Subcutaneous abdominal adipose tissue (tissue), 5 donors: ENCODE measurements at regions not wholly inside any gene's neighbourhood (a gene's known extent, or its start where the extent isn't known, plus 50 kb on each side); places are given as distances from the start of the nearest gene placed in this dataset.

Source experiments
- H3K27ac ChIP-seq: one replicate; pipeline ENCODE4 v1.7.0; 2013; ENCODE audit warnings: low read depth, mild to moderate bottlenecking, inconsistent platforms, low read length, moderate library complexity
- H3K27me3 ChIP-seq, 5 donors: one replicate each; pipeline ENCODE4 v1.7.0; 2013; ENCODE audit warnings: low read length in 5 of 5, inconsistent platforms in 1 of 5; ENCODE audit not compliant: control insufficient read depth in 5 of 5, insufficient read depth in 4 of 5
- H3K36me3 ChIP-seq, 5 donors: one replicate each; pipeline ENCODE4 v1.7.0; 2013; ENCODE audit warnings: low read length in 5 of 5; ENCODE audit not compliant: control insufficient read depth in 5 of 5, insufficient read depth in 5 of 5
- H3K4me1 ChIP-seq, 5 donors: one replicate each; pipeline ENCODE4 v1.7.0; 2013; ENCODE audit warnings: low read length in 5 of 5, mild to moderate bottlenecking in 3 of 5, moderate library complexity in 1 of 5; ENCODE audit not compliant: control insufficient read depth in 5 of 5, insufficient read depth in 5 of 5
- H3K4me3 ChIP-seq, 5 donors: one replicate each; pipeline ENCODE4 v1.7.0; 2013; ENCODE audit warnings: low read length in 5 of 5, low read depth in 1 of 5
- H3K9ac ChIP-seq, 5 donors: one replicate each; pipeline ENCODE4 v1.7.0; 2013; ENCODE audit warnings: low read length in 5 of 5, mild to moderate bottlenecking in 4 of 5, moderate library complexity in 3 of 5
- H3K9me3 ChIP-seq, 5 donors: one replicate each; pipeline ENCODE4 v1.7.0; 2013; ENCODE audit warnings: low read length in 5 of 5; ENCODE audit not compliant: control insufficient read depth in 5 of 5
- donor health status: healthy.
- donor health status: healthy.
- donor health status: healthy.
- donor health status: healthy.
- donor health status: healthy.

GRCh38 chrX:15956681-15957080 is 102.1 kb upstream of the AP1S2 start:
- H3K4me1 ChIP-seq = no peaks in the 10 kb centered on the region
- H3K4me3 ChIP-seq = no peak overlapping the region
- no peaks in the 10 kb centered on the region for H3K36me3 ChIP-seq
- H3K27me3 ChIP-seq = peaks cover 0 to 9% (median 2%) of the 10 kb centered on the region in 5 donors
- H3K9me3 ChIP-seq = no peaks in the 10 kb centered on the region
- H3K27ac ChIP-seq = no peak overlapping the region
- H3K9ac ChIP-seq = no peak overlapping the region

GRCh38 chrX:15953801-15954200 is 99.2 kb upstream of the AP1S2 start:
- no peaks in the 10 kb centered on the region for H3K4me1 ChIP-seq
- H3K27ac ChIP-seq = no peak overlapping the region
- peaks cover 0 to 11% (median 0%) of the 10 kb centered on the region in 5 donors for H3K27me3 ChIP-seq
- no peak overlapping the region for H3K9ac ChIP-seq
- H3K9me3 ChIP-seq = no peaks in the 10 kb centered on the region
- no peaks in the 10 kb centered on the region for H3K36me3 ChIP-seq
- H3K4me3 ChIP-seq = no peak overlapping the region

DNA sequence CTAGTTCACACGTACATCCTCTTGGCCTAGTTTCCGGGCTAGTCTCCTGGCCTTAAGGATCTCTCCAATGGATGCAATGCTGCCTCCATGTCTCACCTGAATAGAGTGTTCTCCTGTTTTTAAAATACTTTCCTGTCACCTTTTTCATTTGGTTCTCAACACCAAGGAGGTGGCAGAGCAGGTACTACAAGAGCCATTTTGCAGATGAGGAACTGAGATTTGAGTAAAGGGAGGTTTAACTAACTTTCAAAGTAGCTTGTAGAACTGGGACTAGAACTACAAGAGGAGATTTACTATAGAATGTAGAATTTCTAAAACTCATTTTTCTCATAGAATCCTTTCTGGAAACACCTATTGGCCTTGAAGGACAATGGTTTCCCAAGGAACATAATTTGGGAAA is 97.6 kb upstream of the AP1S2 start:
- H3K4me3 ChIP-seq = no peak overlapping the region
- no peak overlapping the region for H3K9ac ChIP-seq
- no peaks in the 10 kb centered on the region for H3K9me3 ChIP-seq
- H3K36me3 ChIP-seq = no peaks in the 10 kb centered on the region
- peaks cover under 1 to 11% (median 2%) of the 10 kb centered on the region in 5 donors for H3K27me3 ChIP-seq
- no peak overlapping the region for H3K27ac ChIP-seq
- peaks cover 0 to under 1% (median 0%) of the 10 kb centered on the region in 5 donors for H3K4me1 ChIP-seq

DNA sequence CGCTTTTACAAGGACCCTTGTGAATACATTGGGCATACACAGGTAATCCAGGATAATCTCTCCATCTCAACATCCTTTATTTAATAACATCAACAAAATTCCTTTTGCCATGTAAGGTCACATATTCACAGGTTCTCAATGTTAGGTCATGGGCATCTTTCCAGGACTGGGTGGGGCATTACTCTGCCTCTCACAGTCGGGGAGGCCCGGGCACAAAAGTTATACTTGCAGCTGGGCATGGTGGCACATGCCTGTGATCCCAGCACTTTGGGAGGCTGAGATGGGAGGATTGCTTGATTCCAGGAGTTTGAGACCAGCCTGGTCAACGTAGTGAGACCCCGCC is 93.7 kb upstream of the AP1S2 start:
- Histone ChIP-seq H3K27me3 (peaks cover 4 to 22% (median 16%) of the 10 kb centered on the region in 5 donors), H3K9ac (no peak overlapping the region), H3K36me3 (no peaks in the 10 kb centered on the region), H3K9me3 (no peaks in the 10 kb centered on the region), H3K4me3 (no peak overlapping the region), H3K4me1 (peaks cover 0 to 3% (median 0%) of the 10 kb centered on the region in 5 donors), H3K27ac (no peak overlapping the region)

GRCh38 chrX:15947648-15948317 is 93.2 kb upstream of the AP1S2 start:
- Histone ChIP-seq H3K4me1 (peaks cover 0 to 3% (median 0%) of the 10 kb centered on the region in 5 donors), H3K36me3 (no peaks in the 10 kb centered on the region), H3K4me3 (no peak overlapping the region), H3K27ac (no peak overlapping the region), H3K9ac (no peak overlapping the region), H3K27me3 (peaks cover 4 to 23% (median 16%) of the 10 kb centered on the region in 5 donors), H3K9me3 (no peaks in the 10 kb centered on the region)

GRCh38 chrX:15946783-15947580 is 92.4 kb upstream of the AP1S2 start:
- no peak overlapping the region for H3K4me3 ChIP-seq
- H3K9ac ChIP-seq = no peak overlapping the region
- H3K36me3 ChIP-seq = no peaks in the 10 kb centered on the region
- H3K4me1 ChIP-seq = peaks cover 0 to 3% (median 0%) of the 10 kb centered on the region in 5 donors
- no peak overlapping the region for H3K27ac ChIP-seq
- H3K9me3 ChIP-seq = no peaks in the 10 kb centered on the region
- H3K27me3 ChIP-seq = peaks cover 4 to 22% (median 16%) of the 10 kb centered on the region in 5 donors

GRCh38 chrX:15943391-15943790 is 88.8 kb upstream of the AP1S2 start:
- Histone ChIP-seq H3K9me3 (no peaks in the 10 kb centered on the region), H3K4me1 (peaks cover 0 to 3% (median 0%) of the 10 kb centered on the region in 5 donors), H3K27me3 (peaks cover 4 to 20% (median 18%) of the 10 kb centered on the region in 5 donors), H3K36me3 (no peaks in the 10 kb centered on the region), H3K27ac (no peak overlapping the region), H3K9ac (no peak overlapping the region), H3K4me3 (no peak overlapping the region)

- peaks cover 0 to 3% (median 0%) of the 10 kb centered on the region in 5 donors for H3K4me1 ChIP-seq
- no peak overlapping the region for H3K27ac ChIP-seq
- H3K4me3 ChIP-seq = no peak overlapping the region
- H3K36me3 ChIP-seq = no peaks in the 10 kb centered on the region
- H3K27me3 ChIP-seq = peaks cover 3 to 20% (median 17%) of the 10 kb centered on the region in 5 donors
- peaks cover 0 to 2% (median 0%) of the 10 kb centered on the region in 5 donors for H3K9me3 ChIP-seq
- H3K9ac ChIP-seq = no peak overlapping the region
These were observed 87.7 kb upstream of the AP1S2 start for GRCh38 chrX:15942307-15942706.

DNA sequence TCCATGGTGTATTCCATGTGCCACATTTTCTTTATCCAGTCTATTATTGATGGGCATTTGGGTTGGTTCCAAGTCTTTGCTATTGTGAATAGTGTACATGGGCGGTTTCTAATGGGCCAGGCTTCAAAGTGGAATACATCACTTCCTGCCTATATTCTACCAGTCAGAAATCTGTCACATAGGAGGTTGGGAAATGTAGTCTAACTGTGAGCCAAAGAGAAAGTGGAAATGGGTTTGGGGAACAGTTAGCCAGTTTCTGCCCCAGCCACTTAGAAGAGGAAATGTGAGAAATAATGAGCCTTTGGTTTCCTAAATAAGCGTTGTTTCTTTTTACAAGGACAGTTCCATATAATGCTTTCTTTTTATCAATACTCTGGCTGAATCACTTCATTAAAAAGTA is 85.1 kb upstream of the AP1S2 start:
- peaks cover 0 to 16% (median 11%) of the 10 kb centered on the region in 5 donors for H3K27me3 ChIP-seq
- H3K27ac ChIP-seq = no peak overlapping the region
- no peak overlapping the region for H3K9ac ChIP-seq
- H3K4me3 ChIP-seq = no peak overlapping the region
- H3K36me3 ChIP-seq = no peaks in the 10 kb centered on the region
- H3K4me1 ChIP-seq = no peaks in the 10 kb centered on the region
- H3K9me3 ChIP-seq = peaks cover 0 to 2% (median 0%) of the 10 kb centered on the region in 5 donors

DNA sequence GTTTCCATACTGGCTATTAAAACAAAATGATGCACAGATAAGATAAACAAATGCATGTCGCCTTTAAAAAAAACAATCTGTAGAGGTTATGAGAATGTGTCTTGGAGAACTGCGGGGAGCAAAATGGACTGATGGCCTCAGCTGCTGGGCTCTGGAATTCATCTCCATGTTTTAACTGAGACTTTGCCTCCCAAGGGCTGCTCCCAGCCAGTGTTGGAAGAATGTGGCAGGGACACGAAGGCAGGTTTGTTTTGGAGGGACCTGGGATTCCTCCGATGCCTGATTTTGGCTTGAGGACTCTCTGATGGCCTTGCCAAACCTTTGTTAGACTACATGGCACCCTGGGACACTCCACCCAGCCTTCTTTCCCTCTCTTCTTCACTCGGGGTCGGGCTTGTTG is 83.5 kb upstream of the AP1S2 start:
- H3K27ac ChIP-seq = no peak overlapping the region
- no peaks in the 10 kb centered on the region for H3K4me1 ChIP-seq
- peaks cover 0 to 9% (median 3%) of the 10 kb centered on the region in 5 donors for H3K27me3 ChIP-seq
- no peak overlapping the region for H3K9ac ChIP-seq
- peaks cover 0 to 2% (median 0%) of the 10 kb centered on the region in 5 donors for H3K9me3 ChIP-seq
- no peaks in the 10 kb centered on the region for H3K36me3 ChIP-seq
- no peak overlapping the region for H3K4me3 ChIP-seq
